IPS DF 6.9 (cell line): ENCODE measurements at regions not wholly inside any gene's neighbourhood (a gene's known extent, or its start where the extent isn't known, plus 50 kb on each side); places are given as distances from the start of the nearest gene placed in this dataset.

Experiments
- DNase-seq: peaks from one replicate; pipeline ENCODE4 v3.0.0-alpha.2; 2013; ENCODE audit warnings: low read depth, low spot score
- H3K27ac ChIP-seq: one replicate; pipeline ENCODE4 v1.5.1; 2013; ENCODE audit warnings: low read length, control low read depth
- H3K27me3 ChIP-seq: 2 replicates; pipeline ENCODE4 v1.6.1; 2013; ENCODE audit warnings: mild to moderate bottlenecking, low read length; ENCODE audit not compliant: control insufficient read depth, insufficient read depth
- H3K36me3 ChIP-seq: 2 replicates; pipeline ENCODE4 v1.6.1; 2013; ENCODE audit warnings: low read length; ENCODE audit not compliant: control insufficient read depth, insufficient read depth
- H3K4me1 ChIP-seq: 2 replicates; pipeline ENCODE4 v1.6.1; 2013; ENCODE audit warnings: low read length; ENCODE audit not compliant: control insufficient read depth, insufficient read depth
- H3K4me3 ChIP-seq: 2 replicates; pipeline ENCODE4 v1.5.1; 2013; ENCODE audit warnings: mild to moderate bottlenecking, low read length
- H3K9me3 ChIP-seq: 2 replicates; pipeline ENCODE4 v1.6.1; 2013; ENCODE audit warnings: low read length, inconsistent platforms; ENCODE audit not compliant: control insufficient read depth, insufficient read depth
- WGBS: extraction: QIAGEN DNeasy Blood & Tissue Kit; methylation state at CpG from one replicate; pipeline ENCODE4 v1.1.7; 2013; ENCODE audit warnings: mixed read lengths, missing lambda C conversion rate; ENCODE audit not compliant: insufficient read length, insufficient coverage; 5-methylcytosine and 5-hydroxymethylcytosine counted together

DNA sequence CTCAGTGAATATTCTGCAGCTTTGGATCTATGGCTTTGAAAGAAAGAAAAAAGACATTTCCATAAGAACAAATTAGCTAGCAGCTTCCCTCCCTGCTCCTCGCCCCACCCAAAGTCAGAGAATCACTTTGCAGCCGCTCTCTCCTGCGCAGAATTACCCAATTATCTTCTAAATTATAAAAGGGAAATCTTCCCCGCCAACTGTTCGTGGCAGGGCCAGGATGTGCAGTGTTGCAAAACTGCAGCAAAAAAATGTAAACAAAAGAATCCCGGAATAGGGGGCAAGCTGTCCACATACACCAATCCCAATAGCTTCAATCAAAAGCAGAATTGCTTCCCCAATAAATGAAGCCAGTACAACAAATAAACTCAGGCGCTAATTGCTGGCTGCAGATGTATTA lies 510.6 kb downstream of the RBFOX1 start:
- Histone ChIP-seq H3K36me3 (no peaks in the 10 kb centered on the region), H3K9me3 (peaks cover 1% of the 10 kb centered on the region; the same call in 1 of the 2 replicates), H3K4me1 (no peaks in the 10 kb centered on the region), H3K27me3 (no peaks in the 10 kb centered on the region), H3K27ac (no peak overlapping the region), H3K4me3 (no peak overlapping the region)
- no CpG with 5 or more reads among the region's 7 CpGs for WGBS
- no peak for DNase-seq

DNA sequence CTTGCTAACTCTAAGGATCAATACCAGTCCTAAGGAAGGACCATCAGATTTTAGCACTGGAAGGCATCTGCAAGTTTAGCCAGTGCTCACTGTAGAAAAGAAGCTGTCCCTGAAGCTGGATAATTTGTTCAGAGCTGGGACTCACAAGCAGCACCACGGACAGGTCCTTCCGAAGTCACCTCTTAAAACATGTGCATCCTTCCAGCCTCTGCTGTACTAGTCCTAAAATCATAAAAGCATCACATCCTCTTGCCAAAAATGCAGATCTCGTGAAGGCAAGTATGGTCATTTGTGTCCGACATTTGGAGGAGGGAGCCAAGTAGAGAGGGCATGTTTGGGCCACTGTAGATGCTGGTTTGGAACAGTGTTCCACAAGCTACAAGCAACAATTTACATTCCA lies 506.9 kb downstream of the RBFOX1 start:
- Histone ChIP-seq H3K36me3 (no peaks in the 10 kb centered on the region), H3K27ac (no peak overlapping the region), H3K4me3 (no peak overlapping the region), H3K4me1 (no peaks in the 10 kb centered on the region), H3K9me3 (peaks cover 1% of the 10 kb centered on the region; the same call in 1 of the 2 replicates), H3K27me3 (no peaks in the 10 kb centered on the region)
- WGBS: no CpG with 5 or more reads among the region's 4 CpGs
- DNase-seq: no peak

DNA sequence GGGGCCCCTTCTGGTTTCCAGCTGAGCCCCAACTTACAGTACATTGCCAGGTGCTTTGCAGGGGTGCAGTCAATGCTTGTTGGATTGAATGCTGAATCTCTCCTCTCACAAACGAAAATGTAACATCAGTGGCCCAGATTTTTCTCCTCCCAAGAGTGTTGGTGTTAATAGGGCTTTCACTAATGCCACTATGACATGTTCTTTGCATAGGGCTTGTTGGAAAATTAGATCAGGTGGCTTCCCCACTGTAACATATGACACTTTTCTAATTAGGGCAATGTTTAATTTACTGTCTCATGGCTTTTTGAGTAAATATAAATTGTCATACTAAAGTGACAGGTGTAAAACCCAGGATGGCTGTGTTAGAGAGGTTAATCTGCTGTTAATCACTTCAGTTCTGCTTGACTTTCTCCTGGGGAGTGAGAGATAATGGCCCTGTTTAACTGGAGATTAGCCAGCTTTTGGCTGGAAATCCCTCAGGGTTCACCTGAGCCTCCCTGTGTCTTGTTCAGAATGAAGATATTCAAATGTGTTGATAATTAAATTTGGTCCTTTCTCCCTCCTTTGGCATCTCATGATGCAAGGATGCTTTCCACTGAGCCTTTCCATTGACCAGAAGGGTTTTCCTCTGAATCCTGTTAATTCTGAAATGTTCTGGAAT lies 502.3 kb downstream of the RBFOX1 start:
- Histone ChIP-seq H3K36me3 (no peaks in the 10 kb centered on the region), H3K4me3 (no peak overlapping the region), H3K9me3 (peaks cover 1% of the 10 kb centered on the region), H3K27ac (no peak overlapping the region), H3K4me1 (no peaks in the 10 kb centered on the region), H3K27me3 (no peaks in the 10 kb centered on the region)
- DNase-seq: no peak
- no CpG with 5 or more reads among the region's 1 CpG for WGBS

DNA sequence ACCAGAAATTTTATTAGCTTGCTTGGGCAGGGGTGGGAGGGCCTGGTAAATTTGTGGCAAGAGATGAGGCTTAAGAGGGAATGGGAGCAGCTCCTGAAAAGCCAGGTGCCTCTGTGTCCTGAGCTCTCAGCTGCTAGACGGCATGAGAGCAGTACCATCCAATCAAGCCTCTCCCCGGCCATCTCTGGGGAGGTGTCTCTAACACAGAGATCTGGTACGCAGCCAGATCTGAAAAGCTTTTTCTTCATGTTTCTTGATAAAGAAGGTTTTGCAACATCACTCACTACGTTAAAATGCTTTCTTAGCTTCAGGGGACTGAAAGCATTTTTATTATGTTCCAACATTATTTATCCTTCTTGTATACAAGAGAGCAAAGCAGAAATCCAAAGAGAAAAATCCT lies 488.2 kb downstream of the RBFOX1 start:
- WGBS: no CpG with 5 or more reads among the region's 4 CpGs
- H3K36me3 ChIP-seq: no peaks in the 10 kb centered on the region
- no peak for DNase-seq
- no peaks in the 10 kb centered on the region for H3K9me3 ChIP-seq
- no peak overlapping the region for H3K4me3 ChIP-seq
- H3K27me3 ChIP-seq: no peaks in the 10 kb centered on the region
- no peaks in the 10 kb centered on the region for H3K4me1 ChIP-seq
- H3K27ac ChIP-seq: no peak overlapping the region

DNA sequence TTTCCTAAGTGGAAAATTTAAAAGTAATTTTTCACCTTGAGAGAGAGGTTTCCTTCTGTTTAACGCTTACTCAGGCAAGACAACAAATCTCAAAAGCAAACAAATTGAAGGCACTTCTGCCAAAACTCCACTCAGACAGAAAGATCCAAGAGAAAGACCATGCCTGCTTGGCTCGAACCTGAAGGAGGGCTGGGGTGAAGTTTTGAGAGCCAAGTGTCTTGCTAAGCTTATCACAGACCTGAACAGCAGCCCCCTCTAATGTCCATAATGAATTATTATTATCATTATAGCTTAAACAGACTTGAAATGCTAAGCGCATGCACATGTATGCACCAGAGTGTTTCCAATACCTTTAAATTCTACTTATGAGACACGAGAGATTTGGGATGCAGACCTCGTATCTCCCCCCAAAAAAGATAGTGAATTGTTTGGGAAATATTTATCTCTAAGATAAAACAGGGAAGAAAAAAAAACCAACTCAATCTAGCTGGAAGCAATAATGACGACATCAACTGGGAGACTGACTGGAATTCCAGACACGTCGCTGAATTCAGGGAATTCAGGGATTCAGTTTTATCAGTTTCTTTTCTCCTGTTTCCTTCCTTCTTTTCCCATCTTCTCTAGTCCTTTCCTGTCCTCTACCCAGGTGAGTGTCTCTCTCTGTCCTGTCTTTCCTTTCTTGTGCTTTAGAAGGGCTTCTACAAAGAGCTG lies 473.2 kb downstream of the RBFOX1 start:
- Histone ChIP-seq H3K4me1 (no peaks in the 10 kb centered on the region), H3K27me3 (no peaks in the 10 kb centered on the region; the same call in 1 of the 2 replicates), H3K36me3 (no peaks in the 10 kb centered on the region), H3K4me3 (no peak overlapping the region), H3K9me3 (peaks cover 3% of the 10 kb centered on the region; the same call in 1 of the 2 replicates), H3K27ac (no peak overlapping the region)
- WGBS: no CpG with 5 or more reads among the region's 8 CpGs
- DNase-seq: no peak

DNA sequence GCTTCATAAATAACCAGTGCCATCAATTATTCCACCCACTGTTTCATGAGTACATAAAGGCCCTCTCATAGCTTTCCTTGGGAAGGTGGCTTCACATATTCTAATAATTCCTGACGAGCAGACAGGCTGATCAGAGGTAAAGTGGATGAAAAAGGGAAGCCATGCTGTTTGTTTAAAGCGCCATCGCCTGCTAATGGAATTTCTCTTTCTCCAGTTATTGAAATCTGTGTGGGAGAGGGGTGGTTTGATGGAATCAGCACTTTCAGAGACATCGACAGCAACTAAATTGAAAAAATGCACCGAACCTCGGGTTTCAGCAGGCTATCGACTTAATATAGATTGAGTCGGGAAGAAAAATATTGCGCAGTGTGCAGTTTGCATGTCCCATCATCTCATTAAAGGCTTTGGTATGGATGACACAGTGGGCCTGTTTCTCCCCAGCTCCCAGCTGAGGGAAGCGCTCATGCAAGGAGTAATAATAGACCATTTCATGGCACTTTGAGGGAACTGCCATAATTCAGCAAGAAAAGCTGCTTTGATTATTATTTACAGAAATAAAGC lies 472.1 kb downstream of the RBFOX1 start:
- DNase-seq: no peak
- Histone ChIP-seq H3K27me3 (no peaks in the 10 kb centered on the region; the same call in 1 of the 2 replicates), H3K27ac (no peak overlapping the region), H3K4me1 (no peaks in the 10 kb centered on the region), H3K36me3 (no peaks in the 10 kb centered on the region), H3K4me3 (no peak overlapping the region), H3K9me3 (peaks cover 3% of the 10 kb centered on the region; the same call in 1 of the 2 replicates)
- WGBS: no CpG with 5 or more reads among the region's 10 CpGs

DNA sequence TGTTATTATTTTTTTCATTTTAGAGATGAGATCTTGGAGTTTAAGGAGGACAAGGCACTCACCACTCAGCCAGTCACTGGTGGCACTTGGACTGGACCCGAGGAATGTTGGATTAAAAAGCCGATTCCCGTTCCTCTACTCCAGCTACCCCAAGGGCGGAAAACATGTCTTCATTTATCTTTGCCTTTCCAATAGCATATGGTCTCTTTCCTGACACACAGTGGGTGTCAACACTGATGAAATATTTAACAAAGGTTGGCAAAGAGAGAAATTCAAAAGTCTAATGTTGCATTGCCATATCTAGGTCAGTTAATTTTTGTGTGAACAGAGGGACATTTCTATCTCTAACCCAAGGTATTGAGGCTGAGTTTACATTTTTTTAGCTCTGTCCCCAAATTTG lies 459.7 kb downstream of the RBFOX1 start:
- Histone ChIP-seq H3K9me3 (no peaks in the 10 kb centered on the region), H3K4me3 (no peak overlapping the region), H3K4me1 (no peaks in the 10 kb centered on the region), H3K27ac (no peak overlapping the region), H3K27me3 (no peaks in the 10 kb centered on the region), H3K36me3 (no peaks in the 10 kb centered on the region)
- WGBS: no CpG with 5 or more reads among the region's 4 CpGs
- no peak for DNase-seq

DNA sequence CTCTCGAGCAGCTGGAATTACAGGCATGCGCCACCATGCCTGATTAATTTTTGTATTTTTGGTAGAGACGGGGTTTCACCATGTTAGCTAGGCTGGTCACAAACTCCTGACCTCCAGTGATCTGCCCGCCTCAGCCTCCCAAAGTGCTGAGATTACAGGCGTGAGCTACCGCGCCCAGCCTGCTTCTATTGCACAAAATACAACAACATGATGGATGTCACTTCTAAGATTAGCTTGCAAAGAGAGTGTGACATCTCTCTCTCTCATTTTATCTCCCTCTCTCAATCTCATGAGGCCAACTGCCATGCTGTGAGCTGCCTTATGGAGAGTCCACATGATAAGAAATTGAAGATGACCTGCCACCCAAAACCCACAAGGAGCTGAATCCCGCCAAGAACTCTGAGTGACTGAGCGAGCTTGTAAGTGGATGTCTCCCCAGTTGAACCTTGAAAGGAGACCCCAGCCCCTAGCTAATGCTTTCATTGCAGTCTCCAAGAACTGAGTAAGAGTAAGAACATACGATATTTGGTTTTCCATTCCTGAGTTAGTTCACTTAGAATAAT lies 458.5 kb downstream of the RBFOX1 start:
- Histone ChIP-seq H3K4me3 (no peak overlapping the region), H3K27me3 (no peaks in the 10 kb centered on the region), H3K36me3 (no peaks in the 10 kb centered on the region), H3K9me3 (no peaks in the 10 kb centered on the region), H3K27ac (no peak overlapping the region), H3K4me1 (no peaks in the 10 kb centered on the region)
- DNase-seq: no peak
- no CpG with 5 or more reads among the region's 10 CpGs for WGBS

DNA sequence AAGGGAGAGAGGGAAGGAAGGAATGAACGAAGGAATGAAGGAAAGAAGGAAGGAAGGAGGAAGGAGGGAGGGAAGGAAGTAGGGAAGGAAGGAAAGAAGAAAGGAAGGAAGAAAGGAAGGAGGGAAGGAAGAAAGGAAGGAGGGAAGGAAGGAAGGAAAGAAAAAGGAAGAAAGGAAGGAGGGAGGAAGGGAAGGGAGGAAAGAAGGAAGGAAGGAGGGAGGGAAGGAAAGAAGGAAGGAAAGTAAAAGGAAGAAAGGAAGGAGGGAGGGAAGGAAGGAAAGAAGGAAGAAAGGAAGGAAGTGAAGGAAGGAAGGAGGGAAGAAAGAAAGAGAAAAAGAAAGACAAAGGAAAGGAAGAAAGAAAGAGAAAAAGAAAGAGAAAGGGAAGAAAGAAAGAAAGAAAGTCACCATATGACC lies 442.4 kb downstream of the RBFOX1 start:
- WGBS: 98% methylated on average over 1 of the region's 1 CpG
- H3K27me3 ChIP-seq: no peaks in the 10 kb centered on the region
- no peaks in the 10 kb centered on the region for H3K9me3 ChIP-seq
- no peak overlapping the region for H3K4me3 ChIP-seq
- H3K36me3 ChIP-seq: no peaks in the 10 kb centered on the region
- H3K27ac ChIP-seq: no peak overlapping the region
- no peaks in the 10 kb centered on the region; the same call in 1 of the 2 replicates for H3K4me1 ChIP-seq
- no peak for DNase-seq

DNA sequence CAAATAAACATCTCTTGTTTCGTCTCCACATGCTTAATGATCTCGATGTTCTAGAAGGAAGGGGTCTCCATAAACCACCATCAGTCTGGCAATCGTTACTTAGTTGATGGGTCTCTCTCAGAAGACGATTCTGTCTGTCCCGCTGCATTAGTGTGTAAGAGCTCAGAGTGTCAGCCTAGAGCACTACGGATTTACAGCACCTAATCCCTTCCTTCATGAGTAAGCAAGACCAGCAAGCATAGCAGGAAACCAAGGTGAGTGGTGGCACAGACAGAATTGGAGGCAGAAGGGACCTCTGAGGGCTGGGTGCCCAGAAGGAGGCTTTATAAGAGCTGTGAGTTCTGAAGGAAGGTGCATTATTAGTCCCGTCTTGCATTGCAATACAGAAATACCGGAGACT lies 440.1 kb downstream of the RBFOX1 start:
- no peak for DNase-seq
- Histone ChIP-seq H3K36me3 (no peaks in the 10 kb centered on the region), H3K27me3 (no peaks in the 10 kb centered on the region), H3K27ac (no peak overlapping the region), H3K4me1 (no peaks in the 10 kb centered on the region), H3K4me3 (no peak overlapping the region), H3K9me3 (no peaks in the 10 kb centered on the region; the same call in 1 of the 2 replicates)
- WGBS: no CpG with 5 or more reads among the region's 8 CpGs
